ENCODE measurements at regions not wholly inside any gene's neighbourhood (a gene's known extent, or its start where the extent isn't known, plus 50 kb on each side); places are given as distances from the start of the nearest gene placed in this dataset.
"Not testable (repeated sequence)": the region's sequence is repeated elsewhere in the genome, so short reads cannot be mapped to it uniquely, and the experiment has no call there.

DNA sequence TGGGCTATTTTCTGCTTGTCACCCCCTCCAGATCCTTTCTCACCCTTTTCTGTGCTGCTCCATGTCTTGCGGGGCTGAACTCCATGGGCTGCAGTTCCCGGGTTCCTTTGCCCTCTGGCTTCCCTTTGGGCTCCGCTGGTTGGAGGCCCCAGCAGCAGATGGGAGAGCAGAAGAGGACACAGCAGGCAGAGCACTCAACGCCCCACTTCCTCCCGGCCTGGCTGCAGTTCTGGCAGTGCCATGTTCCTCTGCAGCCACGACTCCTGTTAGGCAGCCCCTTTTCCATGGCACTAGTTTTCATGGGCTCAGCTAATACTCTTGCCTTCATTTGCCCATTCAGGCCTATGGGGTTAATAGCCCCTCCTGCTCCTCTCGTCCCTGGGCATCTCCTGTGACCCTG lies 127.1 kb downstream of the TENT5C start:
- peaks cover 0 to 4% of the 10 kb centered on the region in 2 donors for H3K4me1 ChIP-seq
- H3K36me3 ChIP-seq = no peaks in the 10 kb centered on the region
- ATAC-seq (no peak), DNase-seq (no peak)
- H3K27ac ChIP-seq = no peak overlapping the region
- in situ Hi-C loops (cut with MboI; ENCODE audit: low sequenced_read_pairs in 4 of 4) (no loop called here), intact Hi-C loops (cut with DNase I; ENCODE audit: low total_unique reads) (no loop called here)
- H3K9me3 ChIP-seq = no peaks in the 10 kb centered on the region
- H3K27me3 ChIP-seq = no peaks in the 10 kb centered on the region
- TF ChIP-seq POLR2A (IDR thresholded peaks at IDR 0.05) = no peak
- TF ChIP-seq, protein P1, sequence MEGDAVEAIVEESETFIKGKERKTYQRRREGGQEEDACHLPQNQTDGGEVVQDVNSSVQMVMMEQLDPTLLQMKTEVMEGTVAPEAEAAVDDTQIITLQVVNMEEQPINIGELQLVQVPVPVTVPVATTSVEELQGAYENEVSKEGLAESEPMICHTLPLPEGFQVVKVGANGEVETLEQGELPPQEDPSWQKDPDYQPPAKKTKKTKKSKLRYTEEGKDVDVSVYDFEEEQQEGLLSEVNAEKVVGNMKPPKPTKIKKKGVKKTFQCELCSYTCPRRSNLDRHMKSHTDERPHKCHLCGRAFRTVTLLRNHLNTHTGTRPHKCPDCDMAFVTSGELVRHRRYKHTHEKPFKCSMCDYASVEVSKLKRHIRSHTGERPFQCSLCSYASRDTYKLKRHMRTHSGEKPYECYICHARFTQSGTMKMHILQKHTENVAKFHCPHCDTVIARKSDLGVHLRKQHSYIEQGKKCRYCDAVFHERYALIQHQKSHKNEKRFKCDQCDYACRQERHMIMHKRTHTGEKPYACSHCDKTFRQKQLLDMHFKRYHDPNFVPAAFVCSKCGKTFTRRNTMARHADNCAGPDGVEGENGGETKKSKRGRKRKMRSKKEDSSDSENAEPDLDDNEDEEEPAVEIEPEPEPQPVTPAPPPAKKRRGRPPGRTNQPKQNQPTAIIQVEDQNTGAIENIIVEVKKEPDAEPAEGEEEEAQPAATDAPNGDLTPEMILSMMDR (IDR thresholded peaks at IDR 0.05 in 4 of 5, conservative IDR thresholded peaks at IDR 0.05 in 1 of 5) = no peak
- H3K4me3 ChIP-seq = no peak overlapping the region

DNA sequence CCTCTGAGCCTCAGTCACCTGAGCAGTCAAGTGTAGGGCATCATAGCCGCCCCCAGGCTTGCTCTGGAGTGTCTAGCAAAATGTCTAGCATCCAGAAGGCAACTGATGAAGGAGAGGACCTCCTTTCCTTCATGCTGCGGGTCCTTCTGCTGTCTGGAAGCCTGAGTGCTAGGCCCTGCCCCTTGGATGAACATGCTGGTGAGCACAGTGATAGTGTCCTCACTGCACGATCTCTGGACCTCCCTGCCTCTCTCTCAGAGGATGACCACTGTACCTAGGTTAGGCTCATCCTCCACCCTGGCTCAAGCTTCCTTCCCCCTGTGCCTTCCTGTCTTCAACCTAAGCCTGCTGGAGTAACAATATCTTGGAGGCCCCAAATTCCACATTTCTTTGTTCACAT lies 128.6 kb downstream of the TENT5C start:
- Histone ChIP-seq H3K27ac (peak overlapping the region in 2 of 4 donors; percentile 64 to 71), H3K9me3 (no peaks in the 10 kb centered on the region), H3K27me3 (no peaks in the 10 kb centered on the region), H3K36me3 (no peaks in the 10 kb centered on the region), H3K4me1 (peaks cover 0 to 4% of the 10 kb centered on the region in 2 donors), H3K4me3 (no peak overlapping the region)
- in situ Hi-C loops (cut with MboI; ENCODE audit: low sequenced_read_pairs in 4 of 4) = no loop called here
- TF ChIP-seq, protein P1 (IDR thresholded peaks at IDR 0.05 in 4 of 5, conservative IDR thresholded peaks at IDR 0.05 in 1 of 5) = no peak
- no peak for TF ChIP-seq POLR2A (IDR thresholded peaks at IDR 0.05)
- intact Hi-C loops (cut with DNase I; ENCODE audit: low total_unique reads) = no loop called here
- no peak for DNase-seq
- peak in 1 of 2 donors; percentile 8 for ATAC-seq

DNA sequence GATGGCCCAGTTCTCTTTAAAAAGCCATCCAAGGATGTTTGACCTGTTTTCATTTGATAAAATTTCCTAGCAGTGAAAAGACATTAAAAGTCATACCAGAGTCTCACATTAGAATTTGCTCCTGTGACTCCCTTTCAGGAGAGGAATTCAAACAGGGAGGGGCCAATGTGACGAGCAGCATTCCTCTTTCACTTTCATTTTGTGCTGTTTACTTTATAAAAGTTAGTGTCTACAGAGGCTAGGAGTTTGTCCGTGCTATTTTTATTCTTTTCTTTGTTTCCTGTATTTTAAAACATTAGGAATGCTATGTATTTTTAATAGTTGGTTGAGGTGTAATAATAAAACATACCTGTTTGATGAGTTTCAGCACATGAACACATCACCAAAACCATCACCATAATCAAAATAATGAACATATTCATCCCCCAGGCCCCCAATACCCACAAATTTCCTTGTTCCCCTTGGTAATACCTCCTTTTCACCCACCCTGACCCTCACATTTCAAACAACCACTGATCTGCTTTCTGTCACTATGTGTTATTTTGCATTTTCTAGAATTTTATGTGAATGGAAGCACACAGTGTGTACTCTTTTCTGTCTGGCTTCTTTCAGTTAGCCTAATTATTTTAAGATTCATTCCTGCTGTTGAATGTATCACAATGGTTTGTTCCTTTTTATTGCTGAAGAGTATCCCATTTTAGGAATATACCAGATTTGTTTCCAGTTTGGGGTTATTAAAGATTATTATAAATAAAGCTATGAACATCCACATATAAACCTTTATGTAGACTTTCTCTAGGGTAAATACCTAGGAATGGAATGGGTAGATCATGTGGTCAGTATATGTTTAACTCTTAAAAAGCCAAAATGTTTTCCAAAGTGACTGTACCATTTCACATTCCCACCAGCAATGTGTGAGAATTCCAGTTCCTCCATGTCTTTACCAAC lies 129.5 kb downstream of the TENT5C start:
- no peaks in the 10 kb centered on the region for H3K9me3 ChIP-seq
- in situ Hi-C loops (cut with MboI; ENCODE audit: low sequenced_read_pairs in 4 of 4) = no loop called here
- peak; percentile 50 to 81 for ATAC-seq
- H3K27me3 ChIP-seq = no peaks in the 10 kb centered on the region
- H3K27ac ChIP-seq = peak overlapping the region; percentile 12 to 71 (median 60)
- H3K4me1 ChIP-seq = peaks cover 0 to 4% of the 10 kb centered on the region in 2 donors
- H3K36me3 ChIP-seq = no peaks in the 10 kb centered on the region
- DNase-seq = no peak
- intact Hi-C loops (cut with DNase I; ENCODE audit: low total_unique reads) = no loop called here
- peak overlapping the region; percentile 20 to 52 (median 34) for H3K4me3 ChIP-seq
- no peak for TF ChIP-seq POLR2A (IDR thresholded peaks at IDR 0.05)

DNA sequence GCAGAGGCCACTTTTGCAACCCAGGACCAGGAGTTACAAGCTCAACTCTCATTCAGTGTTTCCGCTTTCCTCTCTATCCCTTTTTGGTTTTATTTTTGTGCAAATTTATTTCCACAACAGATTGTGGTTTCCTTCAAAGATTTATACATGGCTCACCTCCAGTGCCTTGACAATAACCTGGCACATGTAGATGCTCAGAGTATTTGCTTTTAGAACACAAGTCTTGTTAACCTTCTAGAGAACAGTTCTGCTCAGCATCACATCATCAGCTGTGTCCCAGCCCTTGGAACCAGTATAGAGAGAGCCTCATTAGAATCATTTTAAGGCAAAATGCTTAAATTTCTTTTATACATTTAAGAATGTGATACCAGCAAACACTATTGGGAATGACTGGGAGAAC lies 133.7 kb downstream of the TENT5C start:
- H3K36me3 ChIP-seq = no peaks in the 10 kb centered on the region
- intact Hi-C loops (cut with DNase I; ENCODE audit: low total_unique reads) (no loop called here), in situ Hi-C loops (cut with MboI; ENCODE audit: low sequenced_read_pairs in 4 of 4) (no loop called here)
- no peak overlapping the region for H3K4me3 ChIP-seq
- ATAC-seq (no peak), DNase-seq (no peak)
- peaks cover 0 to 3% of the 10 kb centered on the region in 2 donors for H3K4me1 ChIP-seq
- no peak overlapping the region for H3K27ac ChIP-seq
- no peak for TF ChIP-seq POLR2A (IDR thresholded peaks at IDR 0.05)
- TF ChIP-seq, protein P1 (IDR thresholded peaks at IDR 0.05 in 4 of 5, conservative IDR thresholded peaks at IDR 0.05 in 1 of 5) = no peak
- no peaks in the 10 kb centered on the region for H3K27me3 ChIP-seq
- H3K9me3 ChIP-seq = no peaks in the 10 kb centered on the region

DNA sequence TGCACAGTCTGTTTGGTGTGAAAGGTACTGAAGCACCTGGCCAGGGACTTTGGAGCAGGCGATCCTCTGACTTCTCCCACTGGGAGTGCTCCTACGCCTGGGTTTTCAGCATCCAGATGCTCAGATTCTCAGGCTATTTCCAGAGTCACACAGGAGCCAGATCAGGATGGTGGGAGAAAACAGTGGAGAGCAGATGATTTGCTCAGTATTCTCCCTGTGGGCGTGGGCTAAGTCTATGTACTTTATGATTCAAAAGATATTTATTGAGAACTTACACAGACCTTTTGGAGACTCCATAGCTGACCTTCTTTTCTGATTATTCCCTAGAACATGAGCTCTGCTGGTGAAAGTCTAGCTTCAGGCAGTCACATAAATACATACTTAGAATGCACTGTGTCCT lies 134.6 kb downstream of the TENT5C start:
- no peaks in the 10 kb centered on the region for H3K27me3 ChIP-seq
- H3K27ac ChIP-seq = no peak overlapping the region
- no peak for DNase-seq
- TF ChIP-seq, protein P1 (IDR thresholded peaks at IDR 0.05 in 4 of 5, conservative IDR thresholded peaks at IDR 0.05 in 1 of 5) = no peak
- TF ChIP-seq POLR2A (IDR thresholded peaks at IDR 0.05) = no peak
- no peaks in the 10 kb centered on the region for H3K36me3 ChIP-seq
- no peaks in the 10 kb centered on the region for H3K9me3 ChIP-seq
- H3K4me1 ChIP-seq = no peaks in the 10 kb centered on the region
- H3K4me3 ChIP-seq = no peak overlapping the region
- intact Hi-C loops (cut with DNase I; ENCODE audit: low total_unique reads) (no loop called here), in situ Hi-C loops (cut with MboI; ENCODE audit: low sequenced_read_pairs in 4 of 4) (no loop called here)
- ATAC-seq = no peak

DNA sequence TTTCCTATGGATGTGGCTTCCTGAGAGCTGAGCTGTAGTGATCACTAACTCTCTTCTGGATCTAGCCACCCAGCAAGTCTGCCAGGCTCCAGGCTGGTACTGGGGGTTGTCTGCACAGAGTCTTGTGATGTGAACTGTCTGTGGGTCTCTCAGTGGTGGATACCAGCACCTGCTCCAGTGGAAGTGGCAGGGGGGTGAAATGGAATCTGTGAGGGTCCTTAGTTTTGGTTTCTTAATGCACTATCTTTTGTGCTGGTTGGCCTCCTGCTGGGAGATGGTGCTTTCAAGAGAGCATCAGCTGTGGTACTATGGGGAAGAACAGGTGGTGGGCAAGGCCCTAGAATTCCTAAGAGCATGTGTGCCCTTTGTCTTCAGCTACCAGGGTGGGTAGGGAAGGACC lies 140.7 kb downstream of the TENT5C start:
- in situ Hi-C loops (cut with MboI; ENCODE audit: low sequenced_read_pairs in 4 of 4); H3K9me3 ChIP-seq; H3K27me3 ChIP-seq; H3K4me3 ChIP-seq; ATAC-seq; H3K27ac ChIP-seq; H3K4me1 ChIP-seq; DNase-seq; intact Hi-C loops (cut with DNase I; ENCODE audit: low total_unique reads); H3K36me3 ChIP-seq: not testable (repeated sequence)

Data from gastrocnemius medialis (tissue), 4 donors.